K562 (cell line): ENCODE measurements at regions not wholly inside any gene's neighbourhood (a gene's known extent, or its start where the extent isn't known, plus 50 kb on each side); places are given as distances from the start of the nearest gene placed in this dataset.

Experiments used
- ATAC-seq: fragments of 200-7000 bp; cut with Tn5 transposase; 3 replicates; pipeline ENCODE4 v1.9.1; 2020; ENCODE audit warnings: moderate library complexity
- BruUV-seq: library from RNA; stranded (reverse); fragments of 400-500 nt; replicated peaks from 2 replicates; lab custom pipeline; 2021; lab: Mats Ljungman, UMichigan
- CTCF ChIA-PET: fragments of 300-600 bp; formaldehyde crosslinking; extraction: SDS; loops from one replicate; lab custom pipeline; 2021; ENCODE audit warnings: low intra/inter-chr PET ratio; lab: Yijun Ruan, JAX
- POLR2A ChIA-PET: fragments of 300-600, 350-650 bp; sonication (Branson Sonifier 250); formaldehyde crosslinking; extraction: SDS; loops from one replicate; lab custom pipeline; 2021; ENCODE audit warnings: antibody characterized with exemption, inconsistent platforms; lab: Yijun Ruan, JAX
- DNase-seq, 4 experiments: peaks; one replicate each; pipeline versions ENCODE4 v3.0.0 to v3.0.0-alpha.2; 2011 to 2018; ENCODE audit warnings: low spot score in 3 of 4, mixed read lengths in 3 of 4; ENCODE audit errors: extremely low read depth in 1 of 4
- FAIRE-seq: peaks from 2 replicates; lab custom pipeline; 2011; peaks lifted over from hg19 to GRCh38; lab: Jason Lieb, UNC
- H2AFZ ChIP-seq: 2 replicates; pipeline ENCODE4 v1.6.0; 2011; ENCODE audit warnings: low read depth, low read length, control low read depth, inconsistent platforms
- H3K27ac ChIP-seq: fragments of 200-600 bp; 3 replicates; pipeline ENCODE4 v1.8.0; 2011; ENCODE audit warnings: low read depth, mild to moderate bottlenecking, control low read depth, inconsistent platforms, low read length, moderate library complexity, mixed read lengths; ENCODE audit errors: extremely low read depth
- H3K27me3 ChIP-seq, 2 experiments: fragments of 300-600 bp in 1 of 2; 2 replicates in 1 of 2; 3 replicates in 1 of 2; pipeline versions ENCODE4 v1.6.0 to v1.8.0; 2011; ENCODE audit warnings: inconsistent platforms in 2 of 2, low read length in 2 of 2, mild to moderate bottlenecking in 1 of 2, mixed read lengths in 1 of 2, moderate library complexity in 1 of 2; ENCODE audit not compliant: control insufficient read depth in 2 of 2, insufficient read depth in 2 of 2
- H3K36me3 ChIP-seq: fragments of 300-600 bp; 3 replicates; pipeline ENCODE4 v1.8.0; 2011; ENCODE audit warnings: mild to moderate bottlenecking, low read length, inconsistent platforms; ENCODE audit not compliant: control insufficient read depth, insufficient read depth
- H3K4me1 ChIP-seq, 2 experiments: fragments of 200-600 bp in 1 of 2; replicated peaks in 1 of 2; 2 replicates in 1 of 2; 3 replicates in 1 of 2; pipeline versions ENCODE4 v1.5.1 to v1.8.0; 2011; ENCODE audit warnings: inconsistent platforms in 2 of 2, low read length in 2 of 2, mild to moderate bottlenecking in 1 of 2, mixed read lengths in 1 of 2, moderate library complexity in 1 of 2; ENCODE audit not compliant: control insufficient read depth in 2 of 2, insufficient read depth in 2 of 2
- H3K4me2 ChIP-seq: 2 replicates; pipeline ENCODE4 v1.6.1; 2011; ENCODE audit warnings: low read length, control low read depth, inconsistent platforms, mixed read lengths; ENCODE audit not compliant: insufficient read depth
- H3K4me3 ChIP-seq: fragments of 200-600 bp; sonication (generic), shearing (Covaris generic); 2 replicates; pipeline ENCODE4 v1.5.1; 2016; ENCODE audit warnings: control low read depth, inconsistent platforms
- H3K79me2 ChIP-seq: fragments of 200-600 bp; 3 replicates; pipeline ENCODE4 v1.8.0; 2011; ENCODE audit warnings: low read length, inconsistent platforms; ENCODE audit not compliant: control insufficient read depth, insufficient read depth
- H3K9ac ChIP-seq, 2 experiments: 2 replicates each; pipeline versions ENCODE4 v1.6.0 to v1.6.1; 2011; ENCODE audit warnings: low read depth in 2 of 2, low read length in 2 of 2, control low read depth in 1 of 2, inconsistent platforms in 1 of 2, mild to moderate bottlenecking in 1 of 2, mixed read lengths in 1 of 2; ENCODE audit not compliant: insufficient read depth in 1 of 2
- H3K9me1 ChIP-seq: one replicate; pipeline ENCODE4 v1.6.0; 2011; ENCODE audit warnings: inconsistent platforms, mild to moderate bottlenecking, low read length, moderate library complexity; ENCODE audit not compliant: control insufficient read depth, insufficient read depth
- H3K9me3 ChIP-seq: replicated peaks from 2 replicates; pipeline ENCODE4 v1.5.1; 2011; ENCODE audit warnings: low read depth, low read length, inconsistent platforms; ENCODE audit not compliant: control insufficient read depth, insufficient read depth
- H4K20me1 ChIP-seq: replicated peaks from 2 replicates; pipeline ENCODE4 v1.6.1; 2011; ENCODE audit warnings: low read length, inconsistent platforms, mixed read lengths; ENCODE audit not compliant: control insufficient read depth, insufficient read depth
- AFF1 ChIP-seq, 2 experiments: fragments of 450-650 bp; IDR thresholded peaks; 2 replicates each; pipeline ENCODE4 v1.6.1; 2018; ENCODE audit warnings: mild to moderate bottlenecking in 2 of 2, low read depth in 1 of 2; ENCODE audit not compliant: partially characterized antibody in 2 of 2
- CEBPZ ChIP-seq: fragments of 150-350 bp; IDR thresholded peaks from 2 replicates; pipeline ENCODE4 v1.6.1; 2014; ENCODE audit warnings: low read depth, mild to moderate bottlenecking, low read length, borderline replicate concordance
- DACH1 ChIP-seq: fragments of 450-650 bp; IDR thresholded peaks from 2 replicates; pipeline ENCODE4 v1.6.1; 2018; ENCODE audit not compliant: partially characterized antibody
- MYC ChIP-seq, 2 experiments: fragments of 250-450 bp in 1 of 2; sonication (Bioruptor Pico) in 1 of 2; IDR thresholded peaks; 2 replicates each; pipeline versions ENCODE4 v1.5.1 to v1.6.1; 2012 to 2021; ENCODE audit warnings: low read depth in 2 of 2, borderline replicate concordance in 1 of 2, improper control_type of control experiment in 1 of 2, low read length in 1 of 2, mild to moderate bottlenecking in 1 of 2, moderate library complexity in 1 of 2
- NR1H2 ChIP-seq: sonication (generic); formaldehyde crosslinking; IDR thresholded peaks from 2 replicates; pipeline ENCODE4 v1.4.0; 2020; ENCODE audit warnings: mild to moderate bottlenecking, missing genetic modification reagents
- RBM39 ChIP-seq: fragments of 200-400 bp; formaldehyde crosslinking; optimal IDR thresholded peaks from 2 replicates; pipeline ENCODE3; 2018; ENCODE audit warnings: low read depth, low read length
- ZFP36 ChIP-seq: fragments of 150-350 bp; IDR thresholded peaks from 2 replicates; pipeline ENCODE4 v1.6.1; 2018; ENCODE audit warnings: low read length, low read depth; ENCODE audit not compliant: partially characterized antibody
- ZNF589 ChIP-seq: fragments of 200-800 bp; sonication (Bioruptor generic); IDR thresholded peaks from 2 replicates; pipeline ENCODE4 v1.6.1; 2016; ENCODE audit warnings: low read depth, missing genetic modification characterization, missing compliant biosample characterization
- WGBS: fragments of 100-300 bp; shearing (Covaris generic); methylation state at CpG from one replicate; pipeline ENCODE4 v1.1.6; 2016; ENCODE audit warnings: low coverage, mixed read lengths; ENCODE audit not compliant: insufficient coverage; ENCODE audit errors: missing lambda C conversion rate; 5-methylcytosine and 5-hydroxymethylcytosine counted together
- in situ Hi-C: fragments of 300-500 bp; cut with MboI; formaldehyde crosslinking; loops from 4 replicates; pipeline ENCODE4 v1.15.0; 2018; ENCODE audit warnings: inconsistent platforms, mixed read lengths
- intact Hi-C: fragments of 100-400 bp; cut with micrococcal nuclease; formaldehyde crosslinking; loops from 2 replicates; pipeline ENCODE4 v1.14.2; 2022

GRCh38 chr1:115491298-115492018 is 150.3 kb upstream of the VANGL1 start:
- Histone ChIP-seq H3K9me1 (no peaks in the 10 kb centered on the region), H3K4me2 (no peak overlapping the region), H3K36me3 (no peaks in the 10 kb centered on the region), H3K27ac (no peak overlapping the region), H2AFZ (no peak overlapping the region), H3K9ac (no peak overlapping the region), H3K4me3 (no peak overlapping the region), H3K79me2 (no peaks in the 10 kb centered on the region), H3K27me3 (peaks cover 0 to 6% of the 10 kb centered on the region in 2 experiments; a peak in 1 of 5 replicates), H3K9me3 (no peaks in the 10 kb centered on the region), H4K20me1 (no peaks in the 10 kb centered on the region), H3K4me1 (no peaks in the 10 kb centered on the region)
- no TSS peak for BruUV-seq
- DNase-seq = no peak
- ChIA-PET CTCF (no interaction called here), POLR2A (interaction anchor here (0.6 to 1.0 kb wide), 2 partner anchors 10 to 13 kb away, joined by 3 to 4 read pairs; no protein-coding TSS in a partner anchor)
- intact Hi-C loops = no loop called here
- 0% methylated on average over 9 of the region's 9 CpGs for WGBS
- no peak; the same call in 2 of the 3 replicates for ATAC-seq
- in situ Hi-C loops = no loop called here
- TF ChIP-seq ZNF589 (CRISPR knock-in tag) (no peak), MYC (IDR thresholded peaks at IDR 0.05; ENCODE audit: low read depth, low read length) (no peak), MYC (CRISPR knock-in tag; IDR thresholded peaks at IDR 0.05; ENCODE audit: borderline replicate concordance, low read depth) (no peak), ZFP36 (no peak), AFF1 (IDR thresholded peaks at IDR 0.05; ENCODE audit: low read depth in 1 of 2, partially characterized antibody in 2 of 2) (no peak), DACH1 (no peak), CEBPZ (no peak), NR1H2 (CRISPR knock-in tag) (no peak), RBM39 (no peak)
- FAIRE-seq = no peak
